Ishikawa (cell line): ENCODE measurements at regions not wholly inside any gene's neighbourhood (a gene's known extent, or its start where the extent isn't known, plus 50 kb on each side); places are given as distances from the start of the nearest gene placed in this dataset.

Experiments
- CREB1 ChIP-seq: IDR thresholded peaks from 2 replicates; pipeline ENCODE4 v1.6.1; 2012; ENCODE audit warnings: low read depth
- EGR1 ChIP-seq: IDR thresholded peaks from 2 replicates; pipeline ENCODE4 v1.6.1; 2012
- EP300 ChIP-seq: IDR thresholded peaks from 2 replicates; pipeline ENCODE4 v1.6.1; 2012; ENCODE audit warnings: borderline replicate concordance
- FOXM1 ChIP-seq: IDR thresholded peaks from 2 replicates; pipeline ENCODE4 v1.6.1; 2012; ENCODE audit warnings: low read depth, borderline replicate concordance
- NFIC ChIP-seq: IDR thresholded peaks from 2 replicates; pipeline ENCODE4 v1.6.1; 2012
- TAF1 ChIP-seq: IDR thresholded peaks from 2 replicates; pipeline ENCODE4 v1.6.1; 2012; ENCODE audit warnings: low read depth, mild to moderate bottlenecking
- TEAD4 ChIP-seq: IDR thresholded peaks from 2 replicates; pipeline ENCODE4 v1.6.1; 2012
- YY1 ChIP-seq: IDR thresholded peaks from 2 replicates; pipeline ENCODE4 v1.6.1; 2012; ENCODE audit warnings: low read depth
- ZBTB7A ChIP-seq: IDR thresholded peaks from 2 replicates; pipeline ENCODE4 v1.6.1; 2012; ENCODE audit warnings: low read depth
- TF ChIP-seq, protein P1 (sequence below): IDR thresholded peaks from 2 replicates; pipeline ENCODE4 v1.6.1; 2012
- TF ChIP-seq, protein P2 (sequence below): IDR thresholded peaks from 2 replicates; pipeline ENCODE4 v1.6.1; 2012; ENCODE audit warnings: low read depth, mild to moderate bottlenecking
- TF ChIP-seq, protein P3 (sequence below): IDR thresholded peaks from 2 replicates; pipeline ENCODE4 v1.6.1; 2012

DNA sequence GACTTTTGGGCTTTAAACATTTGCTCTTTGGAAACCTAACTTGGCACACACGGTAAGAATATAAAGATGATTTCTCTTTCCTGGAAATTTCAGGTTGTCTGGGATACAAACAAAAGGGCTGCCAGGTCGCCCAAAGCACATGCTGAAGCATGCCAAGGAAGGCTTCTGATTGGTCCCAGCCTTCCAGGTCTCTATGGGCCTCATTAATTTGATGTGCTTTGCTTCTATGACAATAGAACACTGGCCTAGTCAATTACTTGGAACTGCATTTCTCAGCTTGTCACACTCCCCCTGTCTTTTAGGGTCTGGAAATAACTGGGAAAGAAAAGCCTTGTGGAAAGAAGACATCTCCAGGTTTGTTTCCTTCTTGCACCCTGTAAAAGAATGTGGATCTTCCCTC lies 228.9 kb downstream of the ADCYAP1 start:
- TF ChIP-seq, protein P1, sequence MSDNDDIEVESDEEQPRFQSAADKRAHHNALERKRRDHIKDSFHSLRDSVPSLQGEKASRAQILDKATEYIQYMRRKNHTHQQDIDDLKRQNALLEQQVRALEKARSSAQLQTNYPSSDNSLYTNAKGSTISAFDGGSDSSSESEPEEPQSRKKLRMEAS, result no peak
- TF ChIP-seq FOXM1 (no peak), CREB1 (no peak), EP300 (no peak), TAF1 (no peak), ZBTB7A (no peak), YY1 (no peak), EGR1 (no peak), TEAD4 (no peak), NFIC (no peak)
- TF ChIP-seq, protein P2, sequence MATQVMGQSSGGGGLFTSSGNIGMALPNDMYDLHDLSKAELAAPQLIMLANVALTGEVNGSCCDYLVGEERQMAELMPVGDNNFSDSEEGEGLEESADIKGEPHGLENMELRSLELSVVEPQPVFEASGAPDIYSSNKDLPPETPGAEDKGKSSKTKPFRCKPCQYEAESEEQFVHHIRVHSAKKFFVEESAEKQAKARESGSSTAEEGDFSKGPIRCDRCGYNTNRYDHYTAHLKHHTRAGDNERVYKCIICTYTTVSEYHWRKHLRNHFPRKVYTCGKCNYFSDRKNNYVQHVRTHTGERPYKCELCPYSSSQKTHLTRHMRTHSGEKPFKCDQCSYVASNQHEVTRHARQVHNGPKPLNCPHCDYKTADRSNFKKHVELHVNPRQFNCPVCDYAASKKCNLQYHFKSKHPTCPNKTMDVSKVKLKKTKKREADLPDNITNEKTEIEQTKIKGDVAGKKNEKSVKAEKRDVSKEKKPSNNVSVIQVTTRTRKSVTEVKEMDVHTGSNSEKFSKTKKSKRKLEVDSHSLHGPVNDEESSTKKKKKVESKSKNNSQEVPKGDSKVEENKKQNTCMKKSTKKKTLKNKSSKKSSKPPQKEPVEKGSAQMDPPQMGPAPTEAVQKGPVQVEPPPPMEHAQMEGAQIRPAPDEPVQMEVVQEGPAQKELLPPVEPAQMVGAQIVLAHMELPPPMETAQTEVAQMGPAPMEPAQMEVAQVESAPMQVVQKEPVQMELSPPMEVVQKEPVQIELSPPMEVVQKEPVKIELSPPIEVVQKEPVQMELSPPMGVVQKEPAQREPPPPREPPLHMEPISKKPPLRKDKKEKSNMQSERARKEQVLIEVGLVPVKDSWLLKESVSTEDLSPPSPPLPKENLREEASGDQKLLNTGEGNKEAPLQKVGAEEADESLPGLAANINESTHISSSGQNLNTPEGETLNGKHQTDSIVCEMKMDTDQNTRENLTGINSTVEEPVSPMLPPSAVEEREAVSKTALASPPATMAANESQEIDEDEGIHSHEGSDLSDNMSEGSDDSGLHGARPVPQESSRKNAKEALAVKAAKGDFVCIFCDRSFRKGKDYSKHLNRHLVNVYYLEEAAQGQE, result no peak
- TF ChIP-seq, protein P3, sequence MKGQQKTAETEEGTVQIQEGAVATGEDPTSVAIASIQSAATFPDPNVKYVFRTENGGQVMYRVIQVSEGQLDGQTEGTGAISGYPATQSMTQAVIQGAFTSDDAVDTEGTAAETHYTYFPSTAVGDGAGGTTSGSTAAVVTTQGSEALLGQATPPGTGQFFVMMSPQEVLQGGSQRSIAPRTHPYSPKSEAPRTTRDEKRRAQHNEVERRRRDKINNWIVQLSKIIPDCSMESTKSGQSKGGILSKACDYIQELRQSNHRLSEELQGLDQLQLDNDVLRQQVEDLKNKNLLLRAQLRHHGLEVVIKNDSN, result no peak
